ENCODE measurements at regions not wholly inside any gene's neighbourhood (a gene's known extent, or its start where the extent isn't known, plus 50 kb on each side); places are given as distances from the start of the nearest gene placed in this dataset.
"Not testable (repeated sequence)": the region's sequence is repeated elsewhere in the genome, so short reads cannot be mapped to it uniquely, and the experiment has no call there.

GRCh38 chrY:20042993-20043392 is 298.5 kb upstream of the KDM5D start:
- H3K4me1 ChIP-seq: no peaks in the 10 kb centered on the region
- H3K4me3 ChIP-seq: no peak overlapping the region
- DNase-seq (ENCODE audit: low spot score in 2 of 2): no peak
- WGBS, 2 donors: 56% methylated on average over 2 of the region's 2 CpGs; no CpG with 5 or more reads in 1 of the 2 donors
- no peak for TF ChIP-seq CTCF (IDR thresholded peaks at IDR 0.05)
- TF ChIP-seq EP300 (IDR thresholded peaks at IDR 0.05): no peak
- TF ChIP-seq POLR2A (IDR thresholded peaks at IDR 0.05): no peak
- no peaks in the 10 kb centered on the region for H3K27me3 ChIP-seq
- no peaks in the 10 kb centered on the region for H3K36me3 ChIP-seq
- no peak overlapping the region for H3K27ac ChIP-seq
- no peaks in the 10 kb centered on the region for H3K9me3 ChIP-seq

GRCh38 chrY:20025676-20026075 is 281.1 kb upstream of the KDM5D start:
- Histone ChIP-seq H3K9me3 (no peaks in the 10 kb centered on the region), H3K4me3 (no peak overlapping the region), H3K27me3 (no peaks in the 10 kb centered on the region), H3K36me3 (no peaks in the 10 kb centered on the region), H3K27ac (no peak overlapping the region), H3K4me1 (no peaks in the 10 kb centered on the region)
- no peak for DNase-seq (ENCODE audit: low spot score in 2 of 2)
- no peak for TF ChIP-seq CTCF (IDR thresholded peaks at IDR 0.05)
- no peak for TF ChIP-seq POLR2A (IDR thresholded peaks at IDR 0.05)
- no peak for TF ChIP-seq EP300 (IDR thresholded peaks at IDR 0.05)
- WGBS, 2 donors: 46% methylated on average over 5 of the region's 5 CpGs; no CpG with 5 or more reads in 1 of the 2 donors

- DNase-seq (ENCODE audit: low spot score in 2 of 2); H3K36me3 ChIP-seq; H3K4me1 ChIP-seq; H3K27ac ChIP-seq; H3K27me3 ChIP-seq; H3K9me3 ChIP-seq; H3K4me3 ChIP-seq: not testable (repeated sequence)
- 60% methylated on average over 4 of the region's 6 CpGs; no CpG with 5 or more reads in 1 of the 2 donors for WGBS, 2 donors
Measured at GRCh38 chrY:19993410-19993809, 248.9 kb upstream of the KDM5D start.

GRCh38 chrY:19973012-19973411 is 228.5 kb upstream of the KDM5D start:
- WGBS, 2 donors: 81% methylated on average over 3 of the region's 3 CpGs; no CpG with 5 or more reads in 1 of the 2 donors
- Histone ChIP-seq H3K27ac (no peak overlapping the region), H3K4me3 (no peak overlapping the region), H3K9me3 (no peaks in the 10 kb centered on the region), H3K4me1 (no peaks in the 10 kb centered on the region), H3K27me3 (no peaks in the 10 kb centered on the region), H3K36me3 (no peaks in the 10 kb centered on the region)
- TF ChIP-seq POLR2A (IDR thresholded peaks at IDR 0.05) (no peak), EP300 (IDR thresholded peaks at IDR 0.05) (no peak), CTCF (IDR thresholded peaks at IDR 0.05) (no peak)
- no peak for DNase-seq (ENCODE audit: low spot score in 2 of 2)

- TF ChIP-seq EP300 (IDR thresholded peaks at IDR 0.05): no peak
- TF ChIP-seq CTCF (IDR thresholded peaks at IDR 0.05): no peak
- TF ChIP-seq POLR2A (IDR thresholded peaks at IDR 0.05): no peak
Measured at GRCh38 chrY:19947702-19948101, 203.2 kb upstream of the KDM5D start.

GRCh38 chrY:19899011-19899410 is 154.5 kb upstream of the KDM5D start:
- no CpG with 5 or more reads among the region's 1 CpG for WGBS, 2 donors
- no peak for TF ChIP-seq EP300 (IDR thresholded peaks at IDR 0.05)
- TF ChIP-seq CTCF (IDR thresholded peaks at IDR 0.05): no peak
- TF ChIP-seq POLR2A (IDR thresholded peaks at IDR 0.05): no peak
- Histone ChIP-seq H3K36me3 (no peaks in the 10 kb centered on the region), H3K4me1 (no peaks in the 10 kb centered on the region), H3K27me3 (no peaks in the 10 kb centered on the region), H3K9me3 (no peaks in the 10 kb centered on the region), H3K27ac (no peak overlapping the region), H3K4me3 (no peak overlapping the region)
- DNase-seq (ENCODE audit: low spot score in 2 of 2): no peak

More at GRCh38 chrY:19947702-19948101, 203.2 kb upstream of the KDM5D start:
- Histone ChIP-seq H3K27me3 (no peaks in the 10 kb centered on the region), H3K36me3 (no peaks in the 10 kb centered on the region), H3K4me1 (no peaks in the 10 kb centered on the region), H3K27ac (no peak overlapping the region), H3K9me3 (no peaks in the 10 kb centered on the region), H3K4me3 (no peak overlapping the region)
- DNase-seq (ENCODE audit: low spot score in 2 of 2): no peak

Data from tibial nerve (tissue), 4 donors.